Breast epithelium (tissue), 4 donors: ENCODE measurements at regions not wholly inside any gene's neighbourhood (a gene's known extent, or its start where the extent isn't known, plus 50 kb on each side); places are given as distances from the start of the nearest gene placed in this dataset.

Experiments used
- DNase-seq, 2 donors: peaks; one replicate each; pipeline ENCODE4 v3.0.0-alpha.2; 2019; ENCODE audit warnings: low spot score in 2 of 2
- H3K27ac ChIP-seq, 2 donors: fragments of 200-600 bp; sonication (generic) in 1 of 2; one replicate each; pipeline ENCODE4 v1.5.1; 2016 to 2019; ENCODE audit warnings: mild to moderate bottlenecking in 1 of 2
- H3K27me3 ChIP-seq, 2 donors: fragments of 200-600 bp; sonication (generic) in 1 of 2; one replicate each; pipeline versions ENCODE4 v1.5.1 to v1.6.0; 2017 to 2019; ENCODE audit warnings: control low read depth in 1 of 2, mild to moderate bottlenecking in 1 of 2
- H3K36me3 ChIP-seq: fragments of 200-600 bp; one replicate; pipeline ENCODE4 v1.5.1; 2019
- H3K4me1 ChIP-seq, 2 donors: fragments of 200-600 bp; sonication (generic); one replicate each; pipeline ENCODE4 v1.5.1; 2016 to 2019; ENCODE audit warnings: control low read depth in 1 of 2
- H3K4me3 ChIP-seq, 3 donors: fragments of 200-600 bp; sonication (generic); 1 replicate in 2 of 3; 2 replicates in 1 of 3; pipeline ENCODE4 v1.5.1; 2016 to 2019; ENCODE audit warnings: mild to moderate bottlenecking in 3 of 3, moderate library complexity in 2 of 3
- H3K9me3 ChIP-seq, 2 donors: fragments of 200-600 bp; sonication (generic) in 1 of 2; one replicate each; pipeline ENCODE4 v1.5.1; 2016 to 2019; ENCODE audit warnings: control low read depth in 1 of 2
- CTCF ChIP-seq, 3 donors: fragments of 450-650 bp; IDR thresholded peaks; one replicate each; pipeline ENCODE4 v1.5.1; 2016 to 2017; ENCODE audit warnings: antibody characterized with exemption in 3 of 3, mild to moderate bottlenecking in 3 of 3, moderate library complexity in 3 of 3
- POLR2A ChIP-seq: fragments of 450-650 bp; IDR thresholded peaks from one replicate; pipeline ENCODE4 v1.6.1; 2016; ENCODE audit warnings: antibody characterized with exemption, mild to moderate bottlenecking, moderate library complexity
- POLR2AphosphoS5 ChIP-seq, 3 donors: sonication (generic); formaldehyde crosslinking; IDR thresholded peaks; one replicate each; pipeline ENCODE4 v1.6.1; 2017; ENCODE audit warnings: antibody characterized with exemption in 3 of 3
- intact Hi-C: fragments of 100-400 bp; cut with DNase I; formaldehyde crosslinking; loops from one replicate; pipeline ENCODE4 v1.15.1; 2023; ENCODE audit warnings: low total_unique reads

- DNase-seq: no peak
- Histone ChIP-seq H3K4me3 (no peak overlapping the region), H3K27ac (no peak overlapping the region), H3K4me1 (no peaks in the 10 kb centered on the region), H3K27me3 (no peaks in the 10 kb centered on the region), H3K36me3 (no peaks in the 10 kb centered on the region), H3K9me3 (no peaks in the 10 kb centered on the region)
- TF ChIP-seq CTCF (IDR thresholded peaks at IDR 0.05) (no peak), POLR2AphosphoS5 (IDR thresholded peaks at IDR 0.05) (no peak), POLR2A (no peak)
- intact Hi-C loops: no loop called here
Observed at GRCh38 chr3:18135060-18135814, 289.9 kb downstream of the SATB1 start.

DNA sequence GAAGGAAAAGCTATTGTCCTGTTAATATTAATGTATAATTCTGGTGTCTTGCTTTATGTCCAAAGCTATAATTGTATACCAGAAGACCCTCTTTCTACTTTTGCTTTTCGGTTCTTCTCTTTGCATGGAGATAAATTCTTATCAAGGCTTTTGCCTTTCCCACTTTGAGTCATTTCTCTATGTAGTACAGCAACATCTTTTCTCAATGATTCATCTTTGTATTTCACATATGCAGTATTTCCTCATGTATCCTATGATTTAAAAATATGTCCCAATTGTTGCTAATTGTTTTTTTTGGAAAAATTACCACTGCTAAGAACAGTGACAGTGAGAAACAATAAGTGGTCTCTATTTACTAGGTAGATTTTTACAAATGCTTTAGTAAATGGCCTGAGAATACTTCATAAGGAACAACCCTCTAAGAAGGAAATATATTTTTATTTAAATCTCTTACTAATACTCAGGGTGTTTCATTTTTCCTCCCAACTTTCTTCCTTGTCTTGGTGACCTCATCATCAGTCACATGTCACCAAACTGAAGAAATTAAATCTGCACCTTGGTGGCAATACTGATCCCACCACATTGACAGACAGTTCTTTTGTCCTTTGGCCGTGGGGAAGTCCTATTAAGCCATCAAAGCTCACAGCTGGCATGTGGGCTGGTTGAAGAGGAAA is 290.6 kb downstream of the SATB1 start:
- intact Hi-C loops: no loop called here
- Histone ChIP-seq H3K27ac (no peak overlapping the region), H3K4me3 (no peak overlapping the region), H3K27me3 (no peaks in the 10 kb centered on the region), H3K4me1 (no peaks in the 10 kb centered on the region), H3K36me3 (no peaks in the 10 kb centered on the region), H3K9me3 (no peaks in the 10 kb centered on the region)
- no peak for DNase-seq
- TF ChIP-seq POLR2AphosphoS5 (IDR thresholded peaks at IDR 0.05) (no peak), POLR2A (no peak), CTCF (IDR thresholded peaks at IDR 0.05) (no peak)

DNA sequence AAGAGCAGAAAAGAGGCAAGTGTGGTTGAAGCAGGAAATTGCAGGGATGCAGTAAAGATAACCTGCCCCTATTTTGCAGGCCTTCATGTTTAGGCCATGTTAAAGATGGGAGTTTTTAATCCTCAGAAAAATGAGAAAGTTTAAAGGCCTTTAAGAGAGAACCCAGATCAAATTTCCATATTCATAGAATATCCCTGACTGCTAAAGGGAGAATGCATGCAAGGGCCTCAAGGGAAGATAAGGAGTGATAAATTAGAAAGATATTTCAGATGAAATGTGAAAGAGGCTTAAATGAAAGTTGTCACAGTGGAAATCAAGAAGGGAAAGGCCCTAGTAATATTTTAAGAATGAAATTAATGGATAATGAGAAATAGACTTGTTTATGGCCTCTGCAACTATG is 292.1 kb downstream of the SATB1 start:
- intact Hi-C loops: no loop called here
- Histone ChIP-seq H3K27ac (no peak overlapping the region), H3K36me3 (no peaks in the 10 kb centered on the region), H3K4me1 (no peaks in the 10 kb centered on the region), H3K4me3 (no peak overlapping the region), H3K27me3 (no peaks in the 10 kb centered on the region), H3K9me3 (no peaks in the 10 kb centered on the region)
- TF ChIP-seq CTCF (IDR thresholded peaks at IDR 0.05): no peak
- no peak for TF ChIP-seq POLR2A
- no peak for TF ChIP-seq POLR2AphosphoS5 (IDR thresholded peaks at IDR 0.05)
- DNase-seq: no peak

- no peaks in the 10 kb centered on the region for H3K27me3 ChIP-seq
- intact Hi-C loops: no loop called here
- TF ChIP-seq CTCF (IDR thresholded peaks at IDR 0.05) (no peak), POLR2A (no peak), POLR2AphosphoS5 (IDR thresholded peaks at IDR 0.05) (no peak)
Observed at GRCh38 chr3:18127859-18128681, 297.1 kb downstream of the SATB1 start.

More at GRCh38 chr3:18127859-18128681, 297.1 kb downstream of the SATB1 start:
- Histone ChIP-seq H3K27ac (no peak overlapping the region), H3K36me3 (no peaks in the 10 kb centered on the region), H3K9me3 (no peaks in the 10 kb centered on the region), H3K4me3 (no peak overlapping the region), H3K4me1 (no peaks in the 10 kb centered on the region)
- DNase-seq: no peak
